DMS 273 (cell line): ENCODE measurements at regions not wholly inside any gene's neighbourhood (a gene's known extent, or its start where the extent isn't known, plus 50 kb on each side); places are given as distances from the start of the nearest gene placed in this dataset.
"Not testable (repeated sequence)": the region's sequence is repeated elsewhere in the genome, so short reads cannot be mapped to it uniquely, and the experiment has no call there.

Source experiments
- DNase-seq: peaks from one replicate; lab custom pipeline; 2025; ENCODE audit not compliant: unreplicated experiment; lab: John Stamatoyannopoulos, UW

- no peak for DNase-seq
Observed at GRCh38 chr5:145027286-145027685, 807.9 kb downstream of the PRELID2 start.

- no peak for DNase-seq
Observed at GRCh38 chr5:145025775-145026174, 809.4 kb downstream of the PRELID2 start.

GRCh38 chr5:145015146-145015545 is 820.0 kb downstream of the PRELID2 start:
- no peak for DNase-seq

DNA sequence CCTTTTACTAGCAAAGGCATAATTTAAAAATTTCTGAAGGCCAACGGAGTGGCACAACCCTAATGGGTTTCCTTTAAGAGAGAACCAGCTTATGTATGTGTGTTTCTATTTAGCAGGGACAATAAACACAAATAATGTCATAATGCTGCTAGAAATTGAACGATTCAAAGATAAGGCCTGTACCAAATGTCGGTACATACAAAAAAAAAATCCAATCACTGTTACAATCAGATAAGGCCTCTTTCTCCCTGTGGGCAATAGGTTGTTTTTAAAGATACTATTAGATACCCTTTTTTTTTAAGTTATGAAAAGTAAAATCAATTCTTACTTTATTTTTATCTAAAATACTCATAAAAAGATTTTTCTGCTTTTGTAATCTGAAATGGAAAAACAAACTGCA is 821.0 kb downstream of the PRELID2 start:
- no peak for DNase-seq

DNA sequence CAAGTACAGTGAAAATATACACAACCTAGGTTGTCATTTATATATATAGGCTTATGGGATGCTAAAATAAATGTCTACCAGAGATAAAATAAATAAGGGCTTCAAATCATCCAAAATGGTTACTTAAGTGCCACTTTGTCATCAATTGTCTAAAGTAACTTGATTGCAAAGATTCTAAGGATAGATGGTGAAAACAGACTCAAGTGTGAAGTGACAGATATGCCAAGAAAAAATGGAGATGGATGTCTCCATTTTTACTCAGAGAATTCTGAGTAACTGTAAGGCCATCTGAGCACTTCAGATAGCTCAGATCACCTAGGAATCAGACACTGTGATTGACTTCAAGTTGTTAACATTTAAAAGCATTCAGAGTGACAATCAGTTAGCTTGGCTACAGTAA is 824.3 kb downstream of the PRELID2 start:
- DNase-seq: no peak

DNA sequence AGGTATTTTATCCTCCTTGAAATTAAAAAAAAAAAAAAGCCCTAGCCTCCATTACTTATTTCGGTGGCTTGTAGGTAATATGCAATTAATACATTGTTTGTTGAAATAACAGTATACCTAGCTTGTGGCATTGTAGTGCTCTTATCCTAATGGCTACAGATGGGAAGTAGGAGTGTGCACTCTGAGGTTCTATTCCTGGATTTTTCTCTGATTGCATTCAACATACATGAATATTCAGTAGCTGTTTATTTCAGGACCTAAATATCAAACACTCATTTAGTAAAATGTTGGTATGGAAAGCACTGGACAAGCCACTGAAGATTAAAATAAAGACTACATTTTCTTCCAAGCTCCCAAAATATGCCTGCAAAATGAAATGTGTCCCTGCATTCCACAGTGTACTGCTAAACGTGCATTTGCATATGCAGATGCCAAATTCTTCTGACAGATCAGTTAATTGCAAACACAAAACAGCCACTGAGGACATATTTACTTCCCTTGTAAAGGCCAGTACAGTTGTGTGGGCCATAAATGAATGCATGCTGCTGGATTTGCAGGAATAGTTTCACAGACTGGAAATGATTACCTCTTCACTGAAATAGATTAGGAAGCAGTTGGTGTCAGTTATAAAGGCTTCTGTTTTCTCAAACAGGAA is 826.1 kb downstream of the PRELID2 start:
- DNase-seq: no peak

DNA sequence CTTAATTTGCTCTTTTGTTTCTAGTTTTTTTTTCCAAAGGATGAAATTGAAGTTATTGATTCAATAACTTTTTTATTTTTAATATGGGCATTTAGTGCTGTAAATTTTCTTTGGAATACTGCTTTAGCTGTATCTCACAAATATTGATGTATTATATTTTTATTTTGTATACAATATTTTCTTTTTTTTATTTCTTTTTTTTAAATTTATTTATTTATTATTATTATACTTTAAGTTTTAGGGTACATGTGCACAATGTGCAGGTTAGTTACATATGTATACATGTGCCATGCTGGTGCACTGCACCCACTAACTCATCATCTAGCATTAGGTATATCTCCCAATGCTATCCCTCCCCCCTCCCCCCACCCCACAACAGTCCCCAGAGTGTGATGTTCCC is 823.7 kb downstream of the KCTD16 start:
- not testable (repeated sequence) for DNase-seq

GRCh38 chr5:144983101-144983500 is 812.4 kb downstream of the KCTD16 start:
- DNase-seq: no peak

DNA sequence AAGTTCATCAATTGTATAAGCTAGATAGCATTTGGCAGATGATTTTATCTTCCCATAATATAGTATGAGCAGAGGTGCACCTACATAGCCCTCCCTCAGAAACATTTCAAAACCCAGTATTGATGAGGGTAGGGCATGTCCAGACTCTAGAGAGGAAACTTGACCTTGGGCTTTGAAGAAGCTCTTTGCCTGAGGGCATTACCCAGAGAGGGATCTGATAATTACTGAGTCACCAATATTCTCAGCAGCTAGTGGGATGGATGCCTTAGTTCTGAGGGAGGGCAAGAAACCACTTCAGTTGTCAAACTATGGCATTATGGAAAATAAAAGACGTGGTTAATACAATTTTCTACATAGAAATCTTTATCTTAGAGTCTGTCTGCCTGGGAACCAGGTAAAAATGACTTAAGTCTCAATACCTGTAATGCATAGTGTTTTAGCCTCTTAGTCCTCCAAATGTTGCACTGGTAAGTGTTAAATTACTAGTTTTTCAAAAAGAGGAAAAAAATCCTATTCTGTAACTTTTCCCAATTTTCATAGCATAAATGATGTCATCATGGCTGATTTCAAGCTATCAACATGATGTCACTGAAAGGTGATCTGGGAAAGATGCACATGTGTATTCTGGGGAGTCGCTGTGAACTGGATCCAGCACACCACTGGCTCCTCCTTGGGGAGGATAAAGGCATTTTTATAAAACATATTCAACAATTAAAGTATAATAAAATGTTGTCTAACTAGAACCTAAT is 809.0 kb downstream of the KCTD16 start:
- no peak for DNase-seq

DNA sequence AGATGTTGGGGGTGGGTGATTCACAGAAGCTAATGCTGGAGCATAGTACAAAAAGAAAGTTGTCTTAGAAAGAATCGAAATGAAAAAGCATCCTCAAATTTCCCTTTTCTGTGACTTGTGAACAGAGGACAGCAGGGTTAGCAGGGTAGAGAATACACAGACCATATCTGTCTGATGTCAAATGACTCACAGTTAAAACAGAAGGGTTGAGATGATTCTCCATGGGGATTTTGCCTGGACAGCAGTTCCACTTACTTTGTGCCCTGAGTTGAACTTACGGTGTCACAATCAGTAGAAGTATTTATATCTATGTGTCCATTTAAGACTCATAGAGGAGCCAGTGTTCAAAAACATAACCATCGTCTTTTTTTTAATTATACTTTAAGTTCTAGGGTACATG is 801.6 kb downstream of the KCTD16 start:
- no peak for DNase-seq

- no peak for DNase-seq
Observed at GRCh38 chr5:144971108-144971850, 800.6 kb downstream of the KCTD16 start.

DNA sequence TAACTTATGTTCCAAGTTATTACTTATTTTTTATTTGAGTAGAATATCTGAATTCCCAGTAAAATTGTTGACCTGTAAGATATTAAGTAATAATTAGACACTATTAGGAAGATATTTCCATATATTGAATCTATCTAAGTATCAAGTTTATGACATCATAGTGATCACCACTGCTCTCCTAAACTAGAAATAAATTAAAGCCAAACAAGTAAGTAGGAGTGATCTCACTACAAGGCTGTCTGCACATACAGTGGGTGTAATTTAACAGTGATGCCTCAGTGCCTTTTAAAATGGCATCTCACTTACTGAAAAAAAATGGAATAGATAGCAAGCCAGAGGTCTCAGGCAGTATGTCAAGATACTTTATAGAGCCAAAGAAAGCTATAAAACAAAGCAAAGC is 789.6 kb downstream of the KCTD16 start:
- no peak for DNase-seq

GRCh38 chr5:144958002-144958401 is 787.3 kb downstream of the KCTD16 start:
- no peak for DNase-seq

- DNase-seq: no peak
Observed at GRCh38 chr5:144950996-144951395, 780.3 kb downstream of the KCTD16 start.

- DNase-seq: no peak
Observed at GRCh38 chr5:144947023-144947422, 776.4 kb downstream of the KCTD16 start.

DNA sequence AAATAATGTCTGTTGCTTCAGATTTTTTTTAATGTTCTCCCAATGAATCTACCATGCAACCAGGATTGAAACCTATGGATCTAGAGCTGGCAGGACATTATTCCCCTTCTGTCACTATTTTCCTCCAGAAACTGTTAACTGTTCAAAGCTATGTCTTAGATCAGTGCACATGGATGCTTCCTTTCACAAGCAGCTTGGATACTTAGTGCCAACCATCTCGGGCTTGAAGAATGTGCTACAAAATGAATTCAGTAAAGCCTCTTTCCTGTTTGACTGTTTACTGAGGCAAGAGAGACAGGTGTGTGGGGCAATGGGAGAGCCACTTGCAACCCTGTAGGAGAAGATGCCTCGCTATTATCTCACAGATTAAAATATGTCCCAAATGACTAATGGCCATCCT is 774.8 kb downstream of the KCTD16 start:
- DNase-seq: no peak

GRCh38 chr5:144944936-144945335 is 774.3 kb downstream of the KCTD16 start:
- DNase-seq: no peak

GRCh38 chr5:144941004-144941403 is 770.3 kb downstream of the KCTD16 start:
- no peak for DNase-seq

DNA sequence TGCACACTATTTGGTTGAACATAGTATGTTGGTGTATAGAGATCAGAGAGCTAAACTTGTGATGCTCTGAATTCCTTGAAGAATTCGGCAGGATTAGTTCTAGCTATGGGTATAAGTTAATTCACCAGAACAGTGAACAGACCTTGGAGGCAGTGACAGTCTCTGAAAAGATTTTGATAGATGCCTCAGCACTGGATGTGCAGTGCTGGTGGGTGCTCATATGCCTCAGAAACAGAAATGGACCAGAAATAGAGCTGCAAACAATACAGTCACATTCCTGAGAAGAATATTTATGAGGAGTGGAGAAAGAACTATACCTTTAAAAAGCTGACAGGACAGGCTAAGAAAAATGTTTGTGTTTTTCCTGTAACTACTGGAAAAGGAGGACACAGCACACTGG is 747.7 kb downstream of the KCTD16 start:
- no peak for DNase-seq

DNA sequence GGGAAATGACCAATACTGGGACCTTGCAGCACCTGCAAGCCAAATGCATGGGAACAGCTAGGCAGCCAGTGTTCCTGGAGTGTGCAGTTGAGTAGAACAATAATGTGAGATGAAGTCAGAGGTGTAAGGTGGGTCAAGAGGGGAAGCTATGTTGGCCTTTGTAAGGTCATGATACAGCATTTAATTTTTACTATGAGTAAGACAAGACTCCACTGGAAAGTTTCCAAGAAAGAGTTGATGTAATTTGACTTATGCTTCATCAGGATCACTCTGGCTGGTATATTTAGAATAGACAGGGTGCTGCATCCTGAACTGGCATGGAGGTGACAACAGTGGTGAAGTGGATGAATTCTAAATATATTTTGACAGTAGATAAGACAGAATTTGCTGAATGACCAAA is 744.8 kb downstream of the KCTD16 start:
- DNase-seq: no peak

DNA sequence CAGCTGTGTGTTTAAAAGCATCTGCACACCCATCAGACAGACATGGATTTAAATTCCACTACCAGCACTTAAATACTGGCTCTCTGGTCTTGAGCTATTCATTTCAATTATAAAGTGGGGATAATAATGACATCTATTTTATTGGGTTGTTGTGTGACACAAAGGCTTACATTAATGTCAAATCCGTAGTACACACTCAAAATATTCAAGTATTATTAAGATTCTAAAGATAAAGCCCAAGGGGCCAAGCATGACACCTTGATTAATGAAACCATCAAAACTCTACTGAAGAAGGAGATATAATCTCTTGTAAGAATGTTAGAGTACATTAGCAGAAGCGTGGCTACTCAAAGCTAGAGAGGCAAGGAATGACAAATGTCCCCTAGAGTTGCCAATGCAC is 743.0 kb downstream of the KCTD16 start:
- no peak for DNase-seq

GRCh38 chr5:144896473-144896872 is 725.8 kb downstream of the KCTD16 start:
- DNase-seq: no peak
